ENCODE measurements at regions not wholly inside any gene's neighbourhood (a gene's known extent, or its start where the extent isn't known, plus 50 kb on each side); places are given as distances from the start of the nearest gene placed in this dataset.
"Not testable (repeated sequence)": the region's sequence is repeated elsewhere in the genome, so short reads cannot be mapped to it uniquely, and the experiment has no call there.

DNA sequence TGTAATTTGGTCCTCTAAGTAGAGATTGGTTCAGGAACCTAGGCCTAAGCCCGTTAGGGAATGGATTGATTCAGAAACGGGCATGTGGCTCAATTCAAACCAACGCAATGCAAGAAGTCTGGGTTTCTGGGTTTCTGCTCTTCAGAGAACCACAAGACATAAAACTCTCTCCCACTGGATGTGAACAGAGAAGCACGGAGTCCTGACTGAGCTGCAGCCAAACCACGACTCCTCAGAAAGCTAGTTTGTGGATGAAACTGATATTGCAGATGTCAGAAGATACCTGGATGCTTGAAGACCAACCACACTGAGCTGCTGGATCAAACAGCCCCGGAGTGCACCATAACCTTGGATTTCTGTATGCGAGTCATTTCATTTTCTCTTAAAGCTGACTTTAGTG is 50.0 kb downstream of the SOD2 start:
- no peak for DNase-seq (ENCODE audit: low read depth, low spot score)

DNA sequence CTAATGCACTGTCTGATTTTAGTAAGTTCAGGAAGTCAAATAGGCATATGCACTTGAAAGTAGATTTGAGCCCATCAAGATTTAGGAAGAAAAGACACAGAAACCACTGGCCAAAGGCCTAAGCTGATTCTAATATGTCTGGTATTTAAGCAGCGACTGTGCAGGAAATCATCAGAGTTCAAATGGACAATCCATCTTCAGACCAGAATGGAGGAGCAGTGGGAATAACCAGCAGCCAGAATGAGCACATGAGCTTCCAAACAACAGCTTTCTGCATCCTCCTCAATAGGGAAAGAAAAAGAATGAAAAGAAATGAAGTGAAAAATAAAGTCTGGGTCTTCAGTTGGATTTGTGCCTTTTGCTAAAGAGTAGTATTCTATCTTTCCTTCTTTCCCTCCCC is 50.6 kb downstream of the SOD2 start:
- no peak for DNase-seq (ENCODE audit: low read depth, low spot score)

DNA sequence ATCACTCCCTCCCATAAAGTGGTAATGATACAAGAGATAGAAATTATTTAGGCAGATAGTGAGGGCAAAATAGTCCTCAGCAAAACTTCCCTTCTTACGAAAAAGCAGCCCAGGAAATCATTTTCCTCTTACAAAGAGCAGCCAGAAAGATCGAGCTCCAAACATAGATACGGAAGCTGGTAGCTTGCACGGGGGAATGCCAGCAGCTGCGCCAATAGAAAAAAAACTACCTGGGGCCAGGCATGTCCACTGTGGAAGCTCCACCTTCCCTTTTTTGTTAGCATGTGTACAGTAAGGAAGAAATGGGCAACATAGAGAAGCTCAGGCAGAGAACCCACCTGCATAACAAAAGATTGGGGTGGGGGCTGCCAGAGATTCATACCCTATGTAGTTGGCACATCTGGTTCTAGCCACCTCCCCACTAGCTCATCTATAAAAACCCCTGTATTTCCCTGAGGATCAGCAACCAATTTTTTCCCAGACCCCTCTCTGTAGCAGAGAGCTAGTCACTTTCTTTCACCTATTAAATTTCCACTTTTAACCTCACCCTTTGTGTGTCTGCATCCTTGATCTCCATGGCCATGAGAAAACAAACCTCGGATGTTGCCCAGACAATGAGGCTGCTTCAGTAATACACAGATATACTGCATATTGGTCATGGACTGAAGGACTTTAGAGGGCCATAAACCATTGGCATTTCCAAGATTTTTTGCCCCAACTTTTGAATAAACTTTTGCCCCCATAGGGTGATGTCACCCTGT is 52.1 kb downstream of the SOD2 start:
- DNase-seq (ENCODE audit: low read depth, low spot score): no peak

DNA sequence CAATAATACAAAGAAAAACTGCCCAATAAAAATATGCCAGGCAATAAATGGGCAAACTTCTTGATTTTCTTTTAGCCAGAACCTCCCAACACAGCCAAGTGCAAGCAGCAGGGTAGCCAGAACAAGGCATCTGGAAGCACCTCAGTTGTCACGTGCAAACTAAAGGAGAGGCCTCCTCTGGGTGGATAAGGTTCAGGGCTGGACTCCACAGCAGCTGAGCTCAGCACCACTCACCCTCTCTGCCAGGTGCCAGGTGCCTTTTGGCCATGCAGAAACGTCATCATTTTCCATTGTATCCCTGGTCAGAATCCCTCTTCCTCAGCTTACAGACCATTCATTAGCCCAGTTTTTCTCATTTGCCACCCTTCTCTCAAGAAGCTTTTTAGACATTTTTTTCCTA is 52.7 kb downstream of the SOD2 start:
- DNase-seq (ENCODE audit: low read depth, low spot score): no peak

DNA sequence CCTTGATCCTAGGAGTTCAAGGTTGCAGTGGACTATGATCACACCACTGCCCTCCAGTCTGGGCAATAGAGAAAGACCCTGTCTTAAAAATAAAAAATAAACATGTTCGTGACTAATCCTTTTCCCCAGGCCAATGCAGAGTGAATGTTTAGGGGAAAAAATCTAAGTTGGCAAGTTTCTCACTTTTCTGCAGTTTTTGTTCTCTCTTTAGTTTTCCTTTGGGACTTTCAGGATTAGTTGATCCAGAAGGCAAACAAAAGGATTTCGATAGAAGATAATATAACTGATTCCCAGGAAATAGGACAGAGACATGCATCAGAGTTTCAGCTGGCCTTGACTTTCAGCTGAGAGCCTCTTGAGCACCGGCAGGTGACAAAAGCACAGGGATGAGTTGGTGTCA is 53.3 kb downstream of the SOD2 start:
- DNase-seq (ENCODE audit: low read depth, low spot score): no peak

DNA sequence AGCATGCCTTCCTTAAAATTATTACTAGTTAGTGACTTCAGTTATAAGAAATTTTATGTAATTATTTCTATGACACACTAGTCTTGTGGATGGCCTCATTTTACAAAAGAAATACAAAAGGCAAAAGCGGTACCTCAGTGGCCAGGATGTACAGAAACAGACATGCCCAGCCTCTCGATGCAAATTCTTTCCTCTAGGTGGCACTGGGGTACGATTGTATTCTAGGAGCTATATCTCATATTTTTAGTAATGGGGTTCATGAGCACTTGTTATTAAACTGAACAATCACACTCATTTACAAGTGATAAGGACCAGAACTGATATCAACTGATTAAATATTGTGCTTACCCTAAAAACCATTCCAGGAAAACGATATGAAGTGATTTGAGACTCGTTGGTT is 59.8 kb downstream of the SOD2 start:
- no peak for DNase-seq (ENCODE audit: low read depth, low spot score)

DNA sequence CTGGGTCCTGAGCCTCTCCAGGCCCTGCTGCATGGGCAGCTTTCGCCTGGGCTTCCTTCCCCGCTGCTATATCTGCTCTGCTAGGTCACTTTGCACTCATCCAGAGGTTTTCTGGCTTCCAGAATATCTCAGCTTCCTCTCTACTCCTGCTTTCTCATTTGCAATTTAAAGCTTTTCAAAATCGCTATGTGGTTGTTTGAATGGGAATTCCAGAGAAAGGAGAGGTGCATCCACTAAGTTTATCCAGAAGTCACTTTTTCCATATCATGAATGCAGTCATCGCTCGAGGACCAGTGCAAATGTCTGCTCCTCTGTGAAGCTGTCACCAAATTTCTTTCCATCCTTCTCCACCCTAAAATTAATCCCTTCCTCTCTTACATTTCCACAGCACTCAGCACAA is 61.2 kb downstream of the SOD2 start:
- DNase-seq (ENCODE audit: low read depth, low spot score): no peak

DNA sequence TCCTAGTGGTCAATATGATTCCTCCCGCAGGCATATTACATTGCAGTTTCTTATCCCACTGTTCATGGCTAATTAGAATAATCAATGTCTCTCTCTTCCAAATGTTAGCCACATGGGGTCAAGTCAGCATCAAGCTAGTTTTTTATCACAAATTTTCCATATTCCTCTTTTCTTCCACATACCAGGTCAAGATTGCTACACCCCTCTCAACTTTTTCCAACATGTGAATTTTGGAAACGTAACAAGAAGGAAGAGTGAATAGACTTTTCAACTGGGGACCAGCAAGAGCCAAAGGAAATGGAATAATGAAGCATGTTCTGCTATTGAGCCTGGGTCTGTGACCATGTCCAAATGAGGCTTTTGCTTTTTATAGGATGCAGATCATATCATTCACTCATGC is 65.1 kb downstream of the SOD2 start:
- DNase-seq (ENCODE audit: low read depth, low spot score): no peak

DNA sequence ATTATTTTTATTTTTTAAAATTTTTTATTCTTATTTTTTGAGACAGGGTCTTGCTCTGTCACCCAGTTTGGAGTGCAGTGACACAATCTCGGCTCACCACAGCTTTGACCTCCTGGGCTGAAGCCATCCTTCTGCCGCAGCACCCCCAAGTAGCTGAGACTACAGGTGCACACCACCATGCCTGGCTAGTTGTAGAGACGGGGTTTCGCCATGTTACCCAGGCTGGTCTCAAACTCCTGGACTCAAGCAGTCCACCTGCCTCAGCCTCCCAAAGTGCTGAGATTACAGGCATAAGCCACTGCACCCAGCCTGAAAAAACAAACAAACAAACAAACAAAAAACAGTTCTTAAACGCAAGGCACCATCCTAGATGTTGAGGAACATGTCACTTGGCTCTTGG is 66.5 kb downstream of the SOD2 start:
- DNase-seq (ENCODE audit: low read depth, low spot score): not testable (repeated sequence)

DNA sequence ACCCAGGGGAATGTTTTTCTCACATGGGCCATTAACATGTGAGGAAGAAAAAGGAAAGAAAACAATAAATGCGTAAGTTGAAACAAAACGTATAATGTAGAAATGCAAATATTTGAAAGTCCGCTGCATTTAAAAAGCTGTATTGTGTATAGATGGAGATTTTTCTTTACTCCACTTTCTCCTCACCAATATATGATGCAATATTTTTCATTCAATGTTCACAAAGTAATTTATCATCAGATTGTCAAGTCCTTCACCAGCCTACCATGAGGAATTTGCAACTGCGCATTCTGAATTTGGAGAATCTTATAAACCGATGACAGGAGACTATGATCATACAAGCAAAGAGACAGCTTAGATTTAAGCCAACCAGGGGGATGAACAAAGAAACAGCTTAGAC is 69.9 kb downstream of the SOD2 start:
- no peak for DNase-seq (ENCODE audit: low read depth, low spot score)

DNA sequence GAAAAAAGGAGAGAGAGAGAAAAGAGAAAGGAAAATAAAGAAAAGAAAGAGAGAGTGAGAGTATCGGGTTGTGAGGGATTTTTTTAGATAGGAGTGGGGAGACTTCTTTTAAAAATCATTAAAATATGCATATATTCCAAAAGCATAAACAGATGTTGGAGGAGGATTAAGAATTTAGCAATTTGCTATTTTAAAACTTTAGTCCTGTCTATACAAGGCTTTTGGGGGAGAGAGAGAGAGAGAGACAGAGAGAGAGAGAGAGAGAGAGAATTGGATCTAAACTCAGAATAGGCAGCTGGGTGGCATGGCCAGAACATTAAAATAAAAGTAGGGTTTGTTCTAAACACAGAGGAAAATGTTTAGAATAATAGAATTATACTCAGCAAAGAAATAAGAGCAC is 72.1 kb downstream of the SOD2 start:
- DNase-seq (ENCODE audit: low read depth, low spot score): no peak

DNA sequence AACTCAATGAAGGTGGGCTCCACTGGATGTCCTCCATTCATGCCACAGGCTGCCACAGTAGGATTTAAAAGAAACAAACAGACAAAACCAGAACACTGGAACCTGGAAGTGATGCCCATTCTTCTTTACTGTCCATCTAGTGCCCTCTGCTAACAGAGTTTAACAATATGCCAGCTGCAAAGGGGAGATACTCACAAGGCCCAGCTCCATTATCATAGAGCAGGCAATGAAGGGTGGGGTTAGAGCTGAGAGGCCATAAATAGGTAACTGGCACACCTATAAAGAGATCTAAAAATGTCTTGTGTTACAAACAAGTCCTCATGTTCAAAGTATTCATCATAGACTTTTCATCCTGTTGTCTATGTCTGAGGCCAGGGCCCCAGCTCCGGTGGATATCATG is 75.6 kb downstream of the SOD2 start:
- no peak for DNase-seq (ENCODE audit: low read depth, low spot score)

DNA sequence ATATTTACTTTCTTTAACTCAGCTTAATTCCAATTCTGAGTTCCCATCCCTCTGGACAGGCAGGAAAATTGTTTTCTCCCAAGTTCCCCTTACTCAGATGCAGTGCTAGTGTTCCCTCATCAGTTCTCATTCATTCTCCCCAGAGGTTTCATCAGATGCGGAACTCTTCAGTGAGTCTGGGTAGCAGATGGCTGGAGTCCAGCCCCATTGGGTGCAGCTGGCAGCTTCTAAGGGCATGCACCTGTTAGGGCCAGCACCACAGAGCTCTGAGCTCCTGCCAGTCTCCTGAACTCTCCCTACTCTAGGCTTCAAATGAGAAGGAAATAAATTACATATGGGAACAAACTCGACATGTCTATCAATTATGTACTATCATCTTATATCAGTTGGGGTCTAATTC is 76.6 kb downstream of the SOD2 start:
- DNase-seq (ENCODE audit: low read depth, low spot score): no peak

DNA sequence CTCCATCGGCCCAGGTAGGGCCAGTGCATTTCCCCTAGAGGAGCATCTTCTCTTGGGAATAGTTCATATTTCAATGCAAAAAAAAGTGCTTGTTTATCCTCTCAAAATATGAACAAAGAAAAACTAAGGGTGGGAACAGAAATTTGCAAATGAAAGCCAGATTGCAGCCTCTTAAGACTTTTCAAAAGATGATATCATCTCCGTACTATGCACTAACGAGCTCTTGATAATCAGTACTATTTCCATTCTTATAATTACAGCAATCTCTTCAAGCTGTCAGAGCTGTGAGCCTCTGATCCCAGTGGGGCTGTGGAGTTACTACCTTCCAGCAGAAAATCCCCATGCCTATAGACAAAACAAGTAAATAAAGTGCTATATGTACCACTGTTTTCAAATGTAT is 77.1 kb downstream of the SOD2 start:
- DNase-seq (ENCODE audit: low read depth, low spot score): no peak

DNA sequence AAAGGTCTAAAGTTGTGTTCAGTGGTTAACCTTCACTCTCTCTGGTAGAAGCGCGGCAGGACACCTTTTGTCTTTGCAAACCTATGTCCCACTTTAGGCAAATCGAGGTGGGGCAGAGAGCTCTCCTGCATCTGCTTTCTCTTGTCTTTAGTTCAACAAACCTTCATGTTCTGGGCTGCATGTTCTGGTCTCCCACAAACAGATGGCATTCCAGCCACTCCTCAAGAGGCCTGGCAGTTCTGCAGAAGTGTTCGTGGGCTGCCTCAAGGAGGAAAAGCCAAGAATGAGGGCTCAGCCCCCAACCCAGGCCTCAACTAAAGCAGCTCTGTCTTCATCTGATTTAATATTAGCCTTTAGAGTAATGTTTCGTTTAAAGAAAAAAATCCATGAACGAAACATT is 82.2 kb downstream of the SOD2 start:
- no peak for DNase-seq (ENCODE audit: low read depth, low spot score)

DNA sequence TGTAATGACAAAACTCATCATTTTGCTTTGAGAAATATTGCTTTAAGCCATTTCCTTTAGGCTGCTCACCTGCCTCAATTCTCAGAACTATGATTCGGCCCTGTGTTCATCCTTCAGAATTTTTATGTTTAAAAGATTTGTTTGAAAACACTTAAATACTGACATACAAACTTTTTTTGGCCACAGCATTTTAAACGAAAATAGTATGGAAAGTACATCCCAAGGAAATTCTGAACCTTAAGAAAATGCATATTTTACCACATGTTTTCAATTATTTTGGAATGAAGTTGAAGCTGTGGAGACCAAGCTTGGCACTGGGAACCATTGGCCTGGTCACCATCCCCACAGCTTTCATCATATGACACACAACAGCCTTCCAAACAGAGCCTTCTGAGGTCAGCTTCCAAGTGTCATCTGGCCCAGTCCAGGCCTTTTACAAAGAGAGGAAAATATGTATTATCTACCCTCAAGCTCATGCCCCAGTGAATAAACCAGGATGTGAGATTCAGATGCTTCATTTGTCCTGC is 83.3 kb downstream of the SOD2 start:
- no peak for DNase-seq (ENCODE audit: low read depth, low spot score)

DNA sequence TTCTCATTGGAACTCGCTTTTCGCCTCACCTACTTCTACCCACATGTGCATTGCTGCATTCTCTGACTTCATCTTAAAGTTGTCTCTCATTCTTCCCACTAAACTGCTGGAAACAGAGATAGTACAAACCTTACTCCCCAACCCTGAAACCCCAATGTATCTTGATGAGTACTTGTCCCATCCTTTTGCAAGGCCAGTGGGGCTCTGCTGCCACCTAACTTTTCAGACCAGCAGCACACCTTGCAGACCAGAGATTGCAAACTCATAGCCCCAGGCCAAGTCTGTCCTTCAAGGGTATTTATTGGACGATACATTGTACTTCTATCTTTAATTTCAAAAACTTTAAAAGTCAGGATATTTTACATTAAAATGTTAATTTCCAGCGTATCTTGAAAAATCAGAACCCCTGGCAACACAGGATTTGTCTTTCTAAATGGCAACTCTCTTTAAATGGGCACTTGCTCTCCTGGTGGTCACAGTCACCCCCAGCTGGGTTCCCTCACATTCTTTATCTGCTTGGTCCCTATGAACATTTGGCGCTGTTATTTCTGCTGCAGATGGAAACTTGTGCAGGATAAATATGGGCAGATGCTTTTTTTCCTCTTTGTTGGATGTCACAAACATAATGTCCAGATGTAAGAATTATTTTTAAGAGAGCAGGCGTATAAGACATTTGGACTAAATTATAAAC is 83.9 kb downstream of the SOD2 start:
- DNase-seq (ENCODE audit: low read depth, low spot score): no peak

DNA sequence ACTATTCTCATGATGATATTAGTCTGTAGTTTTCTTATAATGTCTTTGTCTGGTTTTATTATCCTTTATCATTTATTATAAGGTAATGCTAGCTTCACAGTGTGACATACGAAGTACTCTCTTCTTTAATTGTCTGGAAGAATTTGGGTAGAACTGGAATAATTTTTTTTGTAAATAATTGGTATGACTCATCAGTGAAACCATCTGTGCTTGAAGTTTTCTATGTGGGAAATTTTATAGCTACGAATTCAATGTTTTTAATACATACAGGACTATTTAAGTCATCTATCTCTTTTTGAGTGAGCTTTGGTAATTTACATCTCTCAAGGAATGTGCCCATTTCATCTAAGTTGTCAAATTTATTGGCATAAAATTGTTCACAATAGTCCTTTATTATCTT is 86.3 kb downstream of the SOD2 start:
- DNase-seq (ENCODE audit: low read depth, low spot score): no peak

DNA sequence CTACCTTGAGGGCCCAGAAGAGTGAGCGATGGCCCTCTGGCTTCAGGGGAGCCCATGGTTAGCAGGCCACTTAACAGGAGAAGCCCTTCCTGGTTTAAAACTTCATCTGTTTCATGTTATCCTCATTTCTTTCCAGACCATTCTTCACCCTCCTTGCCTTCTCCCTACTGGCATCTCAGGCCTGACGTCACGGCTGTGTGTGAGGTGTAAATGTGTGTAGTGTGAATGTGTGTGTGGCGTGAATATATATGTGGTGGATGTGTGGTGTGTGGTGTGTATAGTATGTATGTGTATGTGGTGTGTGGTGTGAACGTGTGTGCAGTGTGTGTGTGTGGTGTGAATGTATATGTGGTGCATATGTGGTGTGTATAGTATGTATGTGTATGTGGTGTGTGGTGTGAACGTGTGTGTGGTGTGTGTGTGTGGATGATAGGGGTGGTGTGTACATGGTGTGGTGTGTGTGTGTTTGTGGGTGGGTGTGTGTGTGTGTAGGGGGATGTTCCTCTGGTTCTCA is 88.5 kb downstream of the SOD2 start:
- no peak for DNase-seq (ENCODE audit: low read depth, low spot score)

DNA sequence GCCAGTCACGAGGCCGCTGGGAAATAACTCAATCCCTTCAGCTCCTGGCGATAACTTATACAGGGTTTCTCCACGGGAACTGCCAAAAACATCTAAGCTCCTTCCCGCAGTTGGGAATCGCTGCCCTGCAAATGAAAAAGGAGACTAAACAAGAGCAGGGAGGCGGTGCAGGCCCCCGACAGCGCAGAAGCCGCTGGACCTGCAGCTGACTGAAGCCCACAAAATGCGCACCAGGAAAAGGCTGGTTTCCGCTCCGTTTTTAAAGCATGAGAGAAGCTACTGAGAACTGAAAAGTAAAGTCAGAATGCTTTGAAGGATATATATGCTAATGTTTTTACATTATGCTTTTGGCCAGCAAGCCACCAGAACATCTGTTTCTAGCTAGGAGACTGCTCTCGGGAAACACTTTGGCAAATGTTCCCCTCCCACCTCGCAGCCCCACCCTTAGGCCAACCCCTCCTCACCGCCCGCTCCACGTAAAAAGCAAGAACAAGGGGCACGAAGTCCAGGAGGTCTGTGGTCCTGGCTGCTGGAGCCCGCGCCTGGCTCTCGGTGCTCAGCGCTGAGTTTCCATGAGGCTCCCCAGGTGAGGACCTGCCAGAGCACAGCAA is 90.5 kb downstream of the SOD2 start:
- DNase-seq (ENCODE audit: low read depth, low spot score): peak; percentile 73

DNA sequence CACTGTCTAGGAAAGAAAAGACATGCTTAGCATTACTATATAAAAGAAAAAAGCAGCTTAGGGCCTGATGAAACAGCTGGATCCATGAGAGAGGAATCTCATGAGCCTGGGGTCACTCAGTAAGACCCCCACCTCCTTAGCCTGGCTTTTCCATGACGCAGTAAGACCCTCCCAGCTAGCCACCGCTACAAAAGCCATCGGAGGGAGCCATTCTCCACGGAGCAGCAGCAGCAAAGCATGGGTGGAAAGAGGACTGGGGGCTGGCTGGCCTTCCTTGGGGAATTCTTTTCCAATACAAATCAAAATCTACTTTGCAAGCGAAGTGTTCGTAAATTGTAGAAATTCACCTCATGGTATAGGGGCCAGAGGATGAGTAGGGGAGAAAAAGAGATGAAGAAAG is 91.8 kb downstream of the SOD2 start:
- no peak for DNase-seq (ENCODE audit: low read depth, low spot score)

DNA sequence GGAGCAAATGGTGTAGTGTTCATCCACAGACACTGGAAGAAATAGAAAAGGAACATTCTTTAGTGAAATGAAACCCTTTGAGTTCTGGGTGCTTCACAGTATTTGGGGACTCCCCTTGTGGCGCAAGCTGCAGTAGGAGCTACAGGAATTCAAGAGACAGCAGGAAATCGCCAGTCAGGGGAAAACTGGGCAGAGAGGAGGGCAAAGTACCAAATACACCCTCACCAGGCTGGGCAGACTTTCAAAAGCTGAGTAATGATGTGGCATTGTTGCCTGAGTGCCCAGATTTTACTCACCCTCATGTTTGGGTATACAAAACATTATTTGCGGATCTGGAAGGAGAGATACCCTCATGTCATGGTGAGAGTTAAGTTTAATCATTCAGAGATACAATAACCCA is 97.9 kb downstream of the SOD2 start:
- DNase-seq (ENCODE audit: low read depth, low spot score): no peak

DNA sequence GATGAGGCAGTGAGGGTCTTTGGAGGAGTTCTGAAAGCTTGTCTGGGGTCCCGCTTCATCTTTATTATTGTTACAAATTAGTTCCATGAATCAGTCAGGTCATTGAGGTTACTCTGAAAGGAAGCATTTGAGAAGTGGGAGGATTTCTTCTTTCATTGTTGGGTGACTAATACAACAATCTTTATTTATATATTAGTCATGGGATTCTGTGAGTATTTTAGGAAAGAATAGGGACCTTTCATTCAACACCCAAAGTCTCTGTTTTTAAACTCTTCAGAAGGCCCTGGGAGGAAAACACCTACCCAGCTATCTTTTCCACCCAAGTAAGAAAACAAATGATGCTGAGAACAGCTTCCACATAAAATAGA is 98.3 kb downstream of the SOD2 start:
- no peak for DNase-seq (ENCODE audit: low read depth, low spot score)

Measured in brain pericyte (primary cell).